NCI-H1436 treated with DMSO at 0.1 percent for 48 hours (cell line): ENCODE measurements at regions not wholly inside any gene's neighbourhood (a gene's known extent, or its start where the extent isn't known, plus 50 kb on each side); places are given as distances from the start of the nearest gene placed in this dataset.

Experiments
- DNase-seq: peaks from one replicate; lab custom pipeline; 2025; lab: John Stamatoyannopoulos, UW

GRCh38 chr16:79864781-79865391 is 264.3 kb upstream of the MAF start:
- no peak for DNase-seq

DNA sequence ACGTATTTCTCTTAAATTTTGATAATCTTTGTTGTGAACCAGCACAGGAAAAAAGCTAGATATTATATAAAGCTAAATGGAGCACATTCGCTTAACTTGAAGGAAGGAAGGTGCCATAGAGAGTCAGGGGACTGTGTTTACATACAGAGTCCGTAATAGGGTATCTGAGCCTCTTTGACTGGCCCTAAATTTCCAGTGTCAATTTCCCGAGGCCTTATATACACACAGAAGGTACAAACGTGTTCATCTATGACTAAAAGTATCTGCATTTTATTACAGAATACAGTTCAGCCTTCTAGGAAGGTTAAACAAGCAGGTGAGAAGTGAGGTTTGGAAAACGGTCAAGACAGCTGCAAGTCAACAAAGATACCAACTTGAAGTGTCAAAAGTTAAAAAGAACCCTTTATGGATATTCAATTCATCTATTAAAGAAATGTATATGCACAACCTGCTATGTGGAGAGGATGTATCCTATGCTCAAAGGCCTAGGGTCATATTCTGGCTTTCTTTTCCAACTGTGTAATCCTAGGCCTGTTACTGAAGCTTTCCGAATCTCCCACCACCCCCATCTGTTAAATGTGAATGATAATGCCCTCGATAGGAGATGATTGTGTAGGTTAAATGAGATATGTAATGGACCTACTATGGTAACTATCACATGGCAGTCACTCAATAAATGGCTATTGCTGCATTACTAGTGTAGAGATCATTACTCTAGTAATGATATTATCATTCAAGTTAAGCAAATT is 263.7 kb upstream of the MAF start:
- DNase-seq = no peak

- DNase-seq = no peak
These were observed 262.8 kb upstream of the MAF start for GRCh38 chr16:79863128-79864031.

DNA sequence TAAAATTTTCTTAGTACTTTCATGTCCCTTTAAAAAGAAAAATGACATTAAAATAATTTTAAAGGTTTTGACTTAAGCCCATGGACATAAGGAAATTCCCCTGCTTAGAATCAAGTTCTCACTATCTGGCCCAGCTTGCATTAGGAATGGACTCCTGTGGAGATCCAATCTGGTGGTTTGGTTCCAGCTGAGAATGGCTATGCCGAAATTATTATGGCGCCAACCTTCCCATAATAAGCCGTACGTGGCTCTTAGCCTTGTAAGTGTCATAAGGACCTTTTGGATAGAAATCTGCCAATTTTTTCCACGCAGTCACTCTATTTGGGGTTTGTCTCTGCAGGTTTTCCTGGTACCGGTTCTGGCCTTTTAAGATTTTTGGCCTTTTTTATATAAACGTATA is 262.1 kb upstream of the MAF start:
- DNase-seq = no peak

DNA sequence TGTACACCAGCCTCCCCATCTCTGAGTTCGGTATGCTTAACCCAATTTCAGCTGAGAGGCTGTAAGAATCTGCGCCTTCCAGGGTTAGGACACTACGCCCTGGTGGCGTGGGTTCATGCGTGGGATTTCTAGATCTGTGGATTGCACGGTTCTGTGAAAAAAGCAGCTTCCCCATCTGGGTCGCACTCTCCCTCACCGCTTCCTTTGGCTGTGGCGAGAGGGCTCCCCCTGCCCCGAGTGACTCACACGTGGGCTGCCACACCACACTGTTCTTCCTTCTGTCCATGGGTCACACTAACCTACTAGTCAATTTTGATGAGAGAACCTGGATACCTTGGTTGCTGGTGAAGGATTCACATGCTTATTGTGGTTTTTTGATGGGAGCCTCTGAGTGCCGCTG is 256.0 kb upstream of the MAF start:
- DNase-seq = no peak

- DNase-seq = no peak
These were observed 249.8 kb upstream of the MAF start for GRCh38 chr16:79850348-79850747.

GRCh38 chr16:79849119-79849518 is 248.6 kb upstream of the MAF start:
- no peak for DNase-seq

GRCh38 chr16:79848719-79849118 is 248.2 kb upstream of the MAF start:
- DNase-seq = no peak

GRCh38 chr16:79847569-79847968 is 247.0 kb upstream of the MAF start:
- DNase-seq = no peak

GRCh38 chr16:79847101-79847500 is 246.6 kb upstream of the MAF start:
- no peak for DNase-seq

GRCh38 chr16:79845734-79846135 is 245.2 kb upstream of the MAF start:
- no peak for DNase-seq

DNA sequence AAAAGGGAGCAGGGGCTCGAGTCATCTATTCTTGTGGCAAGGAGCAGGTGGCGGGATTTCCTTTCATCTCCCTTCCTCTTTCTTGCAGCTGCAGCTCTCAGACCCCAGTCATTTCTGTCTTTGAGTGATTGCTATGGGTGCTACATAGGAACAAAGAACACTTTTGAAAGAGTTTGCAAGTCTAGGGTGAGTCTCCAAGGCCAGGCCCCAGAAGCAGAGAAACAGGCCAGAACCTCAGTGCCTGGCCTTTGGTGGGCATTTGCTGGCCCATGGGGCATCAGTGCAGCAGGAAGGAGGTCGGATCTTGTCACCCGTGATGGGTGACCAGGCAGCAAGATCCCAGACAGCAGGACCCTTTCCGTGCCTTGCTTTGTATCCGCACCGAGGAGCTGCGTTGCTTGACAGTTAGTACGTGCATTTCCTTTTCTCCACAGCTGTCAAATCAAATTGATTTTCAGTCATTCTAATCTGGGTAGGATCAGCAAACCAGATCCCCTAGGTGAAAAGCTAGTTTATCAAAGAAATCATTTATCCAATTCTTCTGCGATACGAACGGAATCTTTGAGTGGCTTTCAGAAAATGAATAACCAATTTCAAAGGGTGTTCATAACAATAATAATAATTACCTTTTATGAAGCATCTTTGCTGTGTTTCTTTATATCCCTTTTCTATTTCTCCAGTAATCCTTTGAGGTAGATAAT is 244.6 kb upstream of the MAF start:
- no peak for DNase-seq

GRCh38 chr16:79844603-79845002 is 244.1 kb upstream of the MAF start:
- no peak for DNase-seq

- DNase-seq = no peak
These were observed 243.1 kb upstream of the MAF start for GRCh38 chr16:79843631-79844043.

- DNase-seq = no peak
These were observed 242.6 kb upstream of the MAF start for GRCh38 chr16:79843145-79843544.

GRCh38 chr16:79842197-79842596 is 241.7 kb upstream of the MAF start:
- DNase-seq = no peak

GRCh38 chr16:79839466-79840341 is 239.2 kb upstream of the MAF start:
- no peak for DNase-seq

- no peak for DNase-seq
These were observed 238.1 kb upstream of the MAF start for GRCh38 chr16:79838496-79839259.

DNA sequence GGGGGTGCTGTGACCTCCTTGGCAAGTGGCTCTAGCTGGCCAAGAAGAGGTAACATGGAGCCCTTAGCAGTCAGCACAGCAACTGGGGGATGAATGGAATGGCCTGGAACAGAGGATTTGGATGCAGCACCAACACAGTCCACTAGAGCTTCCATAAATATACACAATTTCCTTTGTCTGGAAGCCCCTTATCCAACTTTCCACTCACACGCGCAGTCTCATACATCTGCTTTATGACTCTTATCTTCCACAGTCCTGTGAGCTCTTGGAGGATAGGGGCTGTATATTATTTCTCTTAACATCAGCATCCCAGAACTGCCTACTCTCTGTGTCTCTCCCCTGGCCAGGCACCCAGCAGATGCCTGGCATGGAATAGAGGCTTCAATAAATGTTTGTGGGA is 235.6 kb upstream of the MAF start:
- no peak for DNase-seq

DNA sequence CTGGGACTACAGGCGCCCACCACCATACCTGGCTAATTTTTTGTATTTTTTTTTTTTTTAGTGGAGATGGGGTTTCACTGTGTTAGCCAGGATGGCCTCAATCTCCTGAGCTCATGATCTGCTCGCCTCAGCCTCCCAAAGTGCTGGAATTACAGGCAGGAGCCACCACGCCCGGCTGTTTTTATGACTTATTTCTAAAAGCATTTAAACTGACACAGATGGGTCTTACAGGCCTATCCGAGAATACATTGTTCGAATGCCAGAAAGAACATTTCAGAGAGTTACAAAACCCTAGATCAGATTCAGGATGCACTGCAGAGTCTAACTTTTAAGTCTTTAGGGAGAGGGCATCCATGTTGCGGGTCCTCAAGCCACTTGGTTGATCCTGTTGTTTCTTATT is 234.7 kb upstream of the MAF start:
- DNase-seq = no peak

DNA sequence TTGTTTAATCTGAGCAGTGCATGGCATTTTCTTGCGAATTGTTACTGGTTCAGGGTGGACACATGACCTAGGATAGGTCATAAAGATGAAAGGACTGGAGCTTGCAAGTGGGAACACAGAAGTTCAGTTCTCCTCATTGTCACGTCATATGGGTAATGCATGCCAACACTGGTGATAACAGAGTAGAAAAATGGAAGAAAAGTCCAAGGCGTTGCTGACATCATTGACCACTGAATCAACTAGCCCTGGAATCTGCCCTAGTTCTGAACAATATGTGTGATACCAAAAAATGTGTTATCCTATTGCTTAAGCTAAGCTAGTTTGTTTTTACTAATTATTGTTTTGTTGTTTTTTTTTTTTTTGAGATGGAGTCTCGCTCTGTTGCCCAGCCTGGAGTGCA is 234.2 kb upstream of the MAF start:
- DNase-seq = no peak
